ENCODE measurements at regions not wholly inside any gene's neighbourhood (a gene's known extent, or its start where the extent isn't known, plus 50 kb on each side); places are given as distances from the start of the nearest gene placed in this dataset.

DNA sequence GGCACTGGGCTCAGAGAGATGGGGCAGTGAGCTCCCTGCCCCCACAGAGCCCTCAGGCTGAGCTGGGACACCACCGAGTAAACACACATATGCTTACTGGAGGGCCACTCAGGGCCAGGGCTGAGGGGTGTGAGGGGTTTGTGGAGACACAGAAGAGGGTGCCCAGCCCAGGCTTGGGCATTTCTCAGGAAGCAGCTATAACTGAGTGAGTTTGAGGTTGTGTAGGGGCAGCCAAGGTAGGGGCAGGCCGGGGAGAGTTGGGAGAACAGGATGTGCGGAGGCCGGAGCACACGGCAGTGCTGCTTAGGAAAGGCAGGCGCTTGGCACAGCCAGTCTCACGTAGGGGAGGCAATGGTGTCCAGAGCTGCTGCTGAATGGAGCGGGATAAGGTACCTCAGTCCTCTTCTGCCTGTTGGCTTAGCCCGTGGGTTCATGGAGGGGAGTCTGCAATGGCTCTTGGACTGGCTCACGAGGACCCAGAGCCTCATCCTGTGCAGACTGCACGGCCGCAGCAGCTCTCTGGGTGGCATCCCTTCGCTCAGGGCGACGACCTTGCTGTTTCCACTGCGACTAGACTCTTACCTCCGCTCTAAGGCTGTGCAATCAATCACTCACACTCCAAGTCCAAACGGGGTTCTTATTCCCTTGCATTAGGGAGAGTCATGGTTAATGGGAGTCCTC is 466.1 kb upstream of the HS6ST1 start:
- TF ChIP-seq CTCF (IDR thresholded peaks at IDR 0.05) (no peak), POLR2A (IDR thresholded peaks at IDR 0.05) (no peak)
